ENCODE measurements at regions not wholly inside any gene's neighbourhood (a gene's known extent, or its start where the extent isn't known, plus 50 kb on each side); places are given as distances from the start of the nearest gene placed in this dataset.
A peak's percentile ranks its signal among the peaks of the same experiment; 100 is the strongest.

DNA sequence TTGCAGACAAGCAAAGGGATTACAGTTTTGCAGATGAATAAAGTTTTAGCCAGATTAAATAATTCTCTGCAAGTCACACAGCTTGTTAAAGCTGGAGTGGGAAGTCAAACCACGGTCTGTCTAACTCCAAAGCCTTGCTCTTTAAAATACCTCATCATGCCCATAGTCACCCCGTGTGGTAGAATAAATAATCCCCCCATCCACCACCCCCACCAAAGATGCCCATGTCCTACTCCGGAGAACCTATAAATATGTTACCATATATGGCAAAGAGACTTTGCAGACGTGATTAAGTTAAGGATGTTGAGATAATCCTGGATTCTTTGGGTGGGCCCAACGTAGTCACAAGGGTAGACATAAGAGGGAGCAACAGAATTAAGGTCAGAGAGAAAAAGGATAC lies 118.7 kb downstream of the BEND2 start:
- CTCF ChIA-PET = no interaction called here
- DNase-seq = no peak
- no peak overlapping the region for H3K4me3 Mint-ChIP-seq (ENCODE audit: unreplicated experiment)
- POLR2A ChIA-PET = no interaction called here
- no peak overlapping the region for H3K27ac Mint-ChIP-seq (ENCODE audit: unreplicated experiment)
- peaks cover 7% of the 10 kb centered on the region for H3K4me1 Mint-ChIP-seq (ENCODE audit: low read depth, unreplicated experiment)
- intact Hi-C loops (cut with micrococcal nuclease; ENCODE audit: unreplicated experiment) = no loop called here
- Histone ChIP-seq H3K4me3 (ENCODE audit: low read depth, low read length) (no peak overlapping the region), H3K4me1 (peaks cover 13% of the 10 kb centered on the region), H3K9me3 (no peaks in the 10 kb centered on the region), H3K36me3 (ENCODE audit: control insufficient read depth, insufficient read depth, low read length) (no peaks in the 10 kb centered on the region), H3K27me3 (replicated peaks; ENCODE audit: control insufficient read depth, insufficient read depth, low read length) (no peaks in the 10 kb centered on the region)
- H3K9me3 Mint-ChIP-seq (ENCODE audit: unreplicated experiment) = no peaks in the 10 kb centered on the region
- no TSS peak for BruUV-seq (replicated peaks)
- no peaks in the 10 kb centered on the region for H3K36me3 Mint-ChIP-seq (ENCODE audit: insufficient read depth, unreplicated experiment)
- H3K27me3 Mint-ChIP-seq (ENCODE audit: insufficient read depth, unreplicated experiment) = no peaks in the 10 kb centered on the region
- TF ChIP-seq, protein P1, sequence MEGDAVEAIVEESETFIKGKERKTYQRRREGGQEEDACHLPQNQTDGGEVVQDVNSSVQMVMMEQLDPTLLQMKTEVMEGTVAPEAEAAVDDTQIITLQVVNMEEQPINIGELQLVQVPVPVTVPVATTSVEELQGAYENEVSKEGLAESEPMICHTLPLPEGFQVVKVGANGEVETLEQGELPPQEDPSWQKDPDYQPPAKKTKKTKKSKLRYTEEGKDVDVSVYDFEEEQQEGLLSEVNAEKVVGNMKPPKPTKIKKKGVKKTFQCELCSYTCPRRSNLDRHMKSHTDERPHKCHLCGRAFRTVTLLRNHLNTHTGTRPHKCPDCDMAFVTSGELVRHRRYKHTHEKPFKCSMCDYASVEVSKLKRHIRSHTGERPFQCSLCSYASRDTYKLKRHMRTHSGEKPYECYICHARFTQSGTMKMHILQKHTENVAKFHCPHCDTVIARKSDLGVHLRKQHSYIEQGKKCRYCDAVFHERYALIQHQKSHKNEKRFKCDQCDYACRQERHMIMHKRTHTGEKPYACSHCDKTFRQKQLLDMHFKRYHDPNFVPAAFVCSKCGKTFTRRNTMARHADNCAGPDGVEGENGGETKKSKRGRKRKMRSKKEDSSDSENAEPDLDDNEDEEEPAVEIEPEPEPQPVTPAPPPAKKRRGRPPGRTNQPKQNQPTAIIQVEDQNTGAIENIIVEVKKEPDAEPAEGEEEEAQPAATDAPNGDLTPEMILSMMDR (IDR thresholded peaks at IDR 0.05; ENCODE audit: insufficient read depth in 1 of 2, low read depth in 1 of 2, low read length in 1 of 2, severe bottlenecking in 1 of 2, unreplicated experiment in 1 of 2) = no peak

DNA sequence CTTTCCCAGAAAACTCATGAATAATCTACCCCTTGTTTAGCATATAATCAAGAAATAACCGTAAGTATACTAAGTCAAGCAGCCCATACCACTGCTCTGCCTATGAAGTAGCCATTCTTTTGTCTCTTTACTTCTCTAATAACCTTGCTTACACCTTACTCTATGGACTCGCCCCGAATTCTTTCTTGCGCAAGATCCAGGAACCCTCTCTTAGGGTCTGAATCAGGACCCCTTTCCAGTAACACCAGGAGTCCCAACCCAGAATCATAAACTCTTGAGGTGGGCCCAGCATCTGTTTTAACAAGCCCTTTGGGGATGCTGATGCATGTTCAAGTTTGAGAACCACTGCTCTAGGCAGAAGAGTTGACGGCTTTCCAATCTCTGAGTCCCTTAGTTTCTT lies 119.6 kb downstream of the BEND2 start:
- no peaks in the 10 kb centered on the region for H3K27me3 ChIP-seq (replicated peaks; ENCODE audit: control insufficient read depth, insufficient read depth, low read length)
- Mint-ChIP-seq H3K27ac (ENCODE audit: unreplicated experiment) (no peak overlapping the region), H3K4me1 (ENCODE audit: low read depth, unreplicated experiment) (peaks cover 7% of the 10 kb centered on the region), H3K27me3 (ENCODE audit: insufficient read depth, unreplicated experiment) (no peaks in the 10 kb centered on the region), H3K9me3 (ENCODE audit: unreplicated experiment) (no peaks in the 10 kb centered on the region), H3K36me3 (ENCODE audit: insufficient read depth, unreplicated experiment) (no peaks in the 10 kb centered on the region), H3K4me3 (ENCODE audit: unreplicated experiment) (no peak overlapping the region)
- TF ChIP-seq, protein P1 (IDR thresholded peaks at IDR 0.05; ENCODE audit: insufficient read depth in 1 of 2, low read depth in 1 of 2, low read length in 1 of 2, severe bottlenecking in 1 of 2, unreplicated experiment in 1 of 2) = no peak
- H3K9me3 ChIP-seq = no peaks in the 10 kb centered on the region
- ChIA-PET POLR2A (no interaction called here), CTCF (no interaction called here)
- no peak for DNase-seq
- BruUV-seq (replicated peaks) = no TSS peak
- intact Hi-C loops (cut with micrococcal nuclease; ENCODE audit: unreplicated experiment) = no loop called here
- no peak overlapping the region for H3K4me3 ChIP-seq (ENCODE audit: low read depth, low read length)
- peaks cover 13% of the 10 kb centered on the region for H3K4me1 ChIP-seq
- H3K36me3 ChIP-seq (ENCODE audit: control insufficient read depth, insufficient read depth, low read length) = no peaks in the 10 kb centered on the region

DNA sequence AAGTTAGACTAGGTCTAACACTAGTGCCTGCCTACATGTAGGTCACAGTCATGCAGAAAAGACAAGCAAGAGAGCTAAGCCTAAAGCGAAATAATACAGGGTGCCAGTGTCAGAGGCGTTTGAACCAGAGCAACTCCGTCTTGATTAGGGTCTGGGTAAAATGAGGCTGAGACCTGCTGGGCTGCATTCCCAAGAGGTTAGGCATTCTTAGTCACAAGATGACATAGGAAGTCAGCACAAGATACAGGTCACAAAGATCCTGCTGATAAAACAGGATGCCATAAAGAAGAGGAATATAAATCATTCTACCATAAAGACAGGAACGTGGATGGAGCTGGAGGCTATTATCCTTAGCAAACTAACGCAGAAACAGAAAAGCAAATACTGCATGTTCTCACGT lies 120.9 kb downstream of the BEND2 start:
- POLR2A ChIA-PET = interaction anchor here (0.7 kb wide), 1 partner anchor 66 kb away, joined by 3 read pairs; no protein-coding TSS in a partner anchor
- Histone ChIP-seq H3K27me3 (replicated peaks; ENCODE audit: control insufficient read depth, insufficient read depth, low read length) (no peaks in the 10 kb centered on the region), H3K4me3 (ENCODE audit: low read depth, low read length) (no peak overlapping the region), H3K36me3 (ENCODE audit: control insufficient read depth, insufficient read depth, low read length) (no peaks in the 10 kb centered on the region), H3K4me1 (peaks cover 13% of the 10 kb centered on the region), H3K9me3 (no peaks in the 10 kb centered on the region)
- H3K4me3 Mint-ChIP-seq (ENCODE audit: unreplicated experiment) = peak overlapping the region; percentile 60
- CTCF ChIA-PET = no interaction called here
- no peaks in the 10 kb centered on the region for H3K36me3 Mint-ChIP-seq (ENCODE audit: insufficient read depth, unreplicated experiment)
- intact Hi-C loops (cut with micrococcal nuclease; ENCODE audit: unreplicated experiment) = no loop called here
- H3K9me3 Mint-ChIP-seq (ENCODE audit: unreplicated experiment) = no peaks in the 10 kb centered on the region
- no TSS peak for BruUV-seq (replicated peaks)
- H3K4me1 Mint-ChIP-seq (ENCODE audit: low read depth, unreplicated experiment) = peaks cover 7% of the 10 kb centered on the region
- DNase-seq = peak; percentile 26 to 55
- H3K27ac Mint-ChIP-seq (ENCODE audit: unreplicated experiment) = no peak overlapping the region
- TF ChIP-seq, protein P1 (IDR thresholded peaks at IDR 0.05; ENCODE audit: insufficient read depth in 1 of 2, low read depth in 1 of 2, low read length in 1 of 2, severe bottlenecking in 1 of 2, unreplicated experiment in 1 of 2) = no peak
- no peaks in the 10 kb centered on the region for H3K27me3 Mint-ChIP-seq (ENCODE audit: insufficient read depth, unreplicated experiment)
